Left lung (tissue), 4 donors: ENCODE measurements at regions not wholly inside any gene's neighbourhood (a gene's known extent, or its start where the extent isn't known, plus 50 kb on each side); places are given as distances from the start of the nearest gene placed in this dataset.
A peak's percentile ranks its signal among the peaks of the same experiment; 100 is the strongest.

Experiments used
- ATAC-seq: fragments of 200-7000 bp; cut with Tn5 transposase; one replicate; pipeline ENCODE4 v1.9.1; 2020; ENCODE audit warnings: moderate library complexity
- DNase-seq, 4 donors: peaks; one replicate each; pipeline ENCODE4 v3.0.0-alpha.2; 2013 to 2020
- H3K27ac ChIP-seq, 2 donors: fragments of 200-600 bp; sonication (generic) in 1 of 2; one replicate each; pipeline versions ENCODE4 v1.5.0 to v1.8.0; 2020 to 2021
- H3K27me3 ChIP-seq, 2 donors: fragments of 200-600 bp; sonication (generic) in 1 of 2; one replicate each; pipeline versions ENCODE4 v1.5.0 to v1.8.0; 2020 to 2021
- H3K36me3 ChIP-seq, 2 donors: fragments of 200-600 bp; sonication (generic) in 1 of 2; one replicate each; pipeline versions ENCODE4 v1.5.0 to v1.8.0; 2020 to 2021
- H3K4me1 ChIP-seq, 2 donors: fragments of 200-600 bp; one replicate each; pipeline ENCODE4 v1.8.0; 2021
- H3K4me3 ChIP-seq, 2 donors: fragments of 200-600 bp; sonication (generic) in 1 of 2; one replicate each; pipeline versions ENCODE4 v1.5.0 to v1.8.0; 2020 to 2021; ENCODE audit warnings: mild to moderate bottlenecking in 1 of 2
- H3K9me3 ChIP-seq, 2 donors: fragments of 200-600 bp; sonication (generic) in 1 of 2; one replicate each; pipeline versions ENCODE4 v1.5.0 to v1.8.0; 2020 to 2021
- CTCF ChIP-seq, 2 donors: fragments of 200-600 bp; sonication (generic) in 1 of 2; IDR thresholded peaks; one replicate each; pipeline versions ENCODE4 v1.5.0 to v1.8.0; 2021; ENCODE audit warnings: antibody characterized with exemption in 2 of 2
- intact Hi-C, 2 donors: fragments of 100-400 bp; cut with DNase I; formaldehyde crosslinking; loops; one replicate each; pipeline versions ENCODE4 v1.11.2 to v1.14.2; 2022
- donor health status: DM: no; HTN: yes; CAD: no.
- donor health status: DM: no; HTN: no; CAD: no.

GRCh38 chr2:226429476-226429875 lies 370.1 kb downstream of the IRS1 start:
- Histone ChIP-seq H3K36me3 (no peaks in the 10 kb centered on the region), H3K27me3 (no peaks in the 10 kb centered on the region), H3K9me3 (no peaks in the 10 kb centered on the region), H3K27ac (no peak overlapping the region), H3K4me1 (no peaks in the 10 kb centered on the region), H3K4me3 (no peak overlapping the region)
- intact Hi-C loops, result no loop called here
- DNase-seq (no peak), ATAC-seq (no peak)
- no peak for TF ChIP-seq CTCF (IDR thresholded peaks at IDR 0.05)

- DNase-seq (no peak), ATAC-seq (peak; percentile 36)
- Histone ChIP-seq H3K27me3 (no peaks in the 10 kb centered on the region), H3K4me3 (no peak overlapping the region), H3K27ac (no peak overlapping the region), H3K4me1 (peaks cover 0 to 14% of the 10 kb centered on the region in 2 donors), H3K36me3 (no peaks in the 10 kb centered on the region), H3K9me3 (no peaks in the 10 kb centered on the region)
- no peak for TF ChIP-seq CTCF (IDR thresholded peaks at IDR 0.05)
- intact Hi-C loops, result no loop called here
Observed at GRCh38 chr2:226427538-226428307, 371.9 kb downstream of the IRS1 start.

- no peak overlapping the region for H3K27ac ChIP-seq
- H3K4me3 ChIP-seq, result no peak overlapping the region
- TF ChIP-seq CTCF (IDR thresholded peaks at IDR 0.05), result no peak
- H3K4me1 ChIP-seq, result peaks cover 0 to 14% of the 10 kb centered on the region in 2 donors
- no peak for DNase-seq
- H3K9me3 ChIP-seq, result no peaks in the 10 kb centered on the region
- no peaks in the 10 kb centered on the region for H3K36me3 ChIP-seq
- no peak for ATAC-seq
- intact Hi-C loops, result no loop called here
- no peaks in the 10 kb centered on the region for H3K27me3 ChIP-seq
Observed at GRCh38 chr2:226426292-226426736, 373.3 kb downstream of the IRS1 start.

GRCh38 chr2:226424971-226425370 lies 374.6 kb downstream of the IRS1 start:
- intact Hi-C loops, result no loop called here
- DNase-seq (no peak), ATAC-seq (no peak)
- H3K36me3 ChIP-seq, result no peaks in the 10 kb centered on the region
- no peak overlapping the region for H3K27ac ChIP-seq
- no peak for TF ChIP-seq CTCF (IDR thresholded peaks at IDR 0.05)
- no peak overlapping the region for H3K4me3 ChIP-seq
- peaks cover 0 to 14% of the 10 kb centered on the region in 2 donors for H3K4me1 ChIP-seq
- H3K9me3 ChIP-seq, result no peaks in the 10 kb centered on the region
- H3K27me3 ChIP-seq, result no peaks in the 10 kb centered on the region

GRCh38 chr2:226423498-226423960 lies 376.1 kb downstream of the IRS1 start:
- H3K9me3 ChIP-seq, result no peaks in the 10 kb centered on the region
- H3K27me3 ChIP-seq, result no peaks in the 10 kb centered on the region
- ATAC-seq, result peak; percentile 51
- no peak overlapping the region for H3K4me3 ChIP-seq
- no peak for TF ChIP-seq CTCF (IDR thresholded peaks at IDR 0.05)
- no peak overlapping the region for H3K27ac ChIP-seq
- DNase-seq, result peak in 2 of 4 donors; percentile 37 to 52
- intact Hi-C loops, result no loop called here
- H3K4me1 ChIP-seq, result peaks cover 0 to 14% of the 10 kb centered on the region in 2 donors
- H3K36me3 ChIP-seq, result no peaks in the 10 kb centered on the region
